ENCODE measurements at regions not wholly inside any gene's neighbourhood (a gene's known extent, or its start where the extent isn't known, plus 50 kb on each side); places are given as distances from the start of the nearest gene placed in this dataset.

GRCh38 chr1:172895050-172895460 is 155.7 kb downstream of the TNFSF18 start:
- TF ChIP-seq CTCF (conservative IDR thresholded peaks at IDR 0.05; ENCODE audit: low read depth, low read length) (no peak), ELK1 (IDR thresholded peaks at IDR 0.05; ENCODE audit: borderline replicate concordance, low read depth, low read length) (no peak), CEBPB (IDR thresholded peaks at IDR 0.05; ENCODE audit: low read depth, low read length) (no peak), RFX5 (IDR thresholded peaks at IDR 0.05; ENCODE audit: low read depth, low read length) (no peak), RAD21 (IDR thresholded peaks at IDR 0.05; ENCODE audit: low read length) (no peak), POLR2A (IDR thresholded peaks at IDR 0.05; ENCODE audit: low read depth, low read length) (no peak), SMC3 (IDR thresholded peaks at IDR 0.05; ENCODE audit: low read depth, low read length) (no peak), MAZ (IDR thresholded peaks at IDR 0.05; ENCODE audit: borderline replicate concordance, low read depth, low read length) (no peak), MXI1 (IDR thresholded peaks at IDR 0.05; ENCODE audit: borderline replicate concordance, low read depth, low read length) (peak; percentile 54; the same call in 1 of the 2 replicates)

All from IMR-90 (cell line).